ENCODE measurements at regions not wholly inside any gene's neighbourhood (a gene's known extent, or its start where the extent isn't known, plus 50 kb on each side); places are given as distances from the start of the nearest gene placed in this dataset.

DNA sequence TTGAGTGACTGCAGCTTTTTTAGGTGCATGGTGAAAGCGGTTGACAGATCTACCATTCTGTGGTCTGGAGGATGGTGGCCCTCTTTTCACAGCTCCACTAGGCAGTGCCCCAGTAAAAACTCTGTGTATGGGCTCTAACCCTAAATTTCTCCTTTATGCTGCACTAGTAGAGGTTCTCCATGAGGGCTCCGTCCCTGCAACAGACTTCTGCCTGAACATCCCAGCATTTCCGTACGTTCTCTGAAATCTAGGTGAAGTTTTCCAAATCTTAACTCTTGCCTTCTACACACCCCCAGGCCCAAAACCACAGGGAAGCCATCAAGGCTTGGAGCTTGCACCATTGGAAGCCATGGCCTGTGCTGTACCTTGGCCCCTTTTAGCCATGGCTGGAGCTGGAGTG is 1898.1 kb upstream of the NUDT12 start:
- Histone ChIP-seq H3K4me1 (no peaks in the 10 kb centered on the region), H3K27me3 (no peaks in the 10 kb centered on the region), H3K36me3 (no peaks in the 10 kb centered on the region), H3K27ac (no peak overlapping the region), H3K4me3 (no peak overlapping the region), H3K9me3 (no peaks in the 10 kb centered on the region)
- TF ChIP-seq, protein P1, sequence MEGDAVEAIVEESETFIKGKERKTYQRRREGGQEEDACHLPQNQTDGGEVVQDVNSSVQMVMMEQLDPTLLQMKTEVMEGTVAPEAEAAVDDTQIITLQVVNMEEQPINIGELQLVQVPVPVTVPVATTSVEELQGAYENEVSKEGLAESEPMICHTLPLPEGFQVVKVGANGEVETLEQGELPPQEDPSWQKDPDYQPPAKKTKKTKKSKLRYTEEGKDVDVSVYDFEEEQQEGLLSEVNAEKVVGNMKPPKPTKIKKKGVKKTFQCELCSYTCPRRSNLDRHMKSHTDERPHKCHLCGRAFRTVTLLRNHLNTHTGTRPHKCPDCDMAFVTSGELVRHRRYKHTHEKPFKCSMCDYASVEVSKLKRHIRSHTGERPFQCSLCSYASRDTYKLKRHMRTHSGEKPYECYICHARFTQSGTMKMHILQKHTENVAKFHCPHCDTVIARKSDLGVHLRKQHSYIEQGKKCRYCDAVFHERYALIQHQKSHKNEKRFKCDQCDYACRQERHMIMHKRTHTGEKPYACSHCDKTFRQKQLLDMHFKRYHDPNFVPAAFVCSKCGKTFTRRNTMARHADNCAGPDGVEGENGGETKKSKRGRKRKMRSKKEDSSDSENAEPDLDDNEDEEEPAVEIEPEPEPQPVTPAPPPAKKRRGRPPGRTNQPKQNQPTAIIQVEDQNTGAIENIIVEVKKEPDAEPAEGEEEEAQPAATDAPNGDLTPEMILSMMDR (IDR thresholded peaks at IDR 0.05), result no peak
- intact Hi-C loops (cut with DNase I), result no loop called here
- DNase-seq (no peak), ATAC-seq (no peak)

DNA sequence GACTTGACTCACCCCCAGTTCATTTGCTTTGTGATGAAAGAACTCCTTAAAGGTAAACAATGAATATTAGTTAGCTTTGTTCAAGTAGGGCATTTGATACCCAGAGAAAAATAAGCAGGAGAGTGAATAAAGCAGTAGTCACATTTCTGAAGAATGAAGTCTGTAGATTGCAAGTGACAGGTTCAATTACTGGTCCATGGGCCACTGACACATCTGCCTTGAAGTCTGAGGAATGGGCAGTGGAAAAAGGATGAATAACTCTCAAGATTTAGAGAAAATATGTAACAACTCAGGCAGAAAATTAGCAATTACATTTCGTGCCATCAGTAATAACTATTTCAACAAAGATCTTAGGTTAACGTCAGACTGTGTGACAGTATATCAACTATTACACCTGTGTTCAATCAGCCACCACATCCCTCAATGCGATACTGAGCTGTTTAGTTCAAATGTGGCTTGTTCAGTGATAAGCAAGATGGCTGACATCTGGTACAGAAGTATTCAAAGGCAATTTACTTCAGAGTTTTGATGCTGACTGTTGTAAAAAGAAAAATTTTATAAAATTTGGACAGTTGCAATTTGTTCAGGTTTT is 1890.7 kb upstream of the NUDT12 start:
- no peaks in the 10 kb centered on the region for H3K36me3 ChIP-seq
- DNase-seq (no peak), ATAC-seq (no peak)
- TF ChIP-seq, protein P1 (IDR thresholded peaks at IDR 0.05), result no peak
- no peaks in the 10 kb centered on the region for H3K4me1 ChIP-seq
- intact Hi-C loops (cut with DNase I), result no loop called here
- H3K27ac ChIP-seq, result no peak overlapping the region
- H3K27me3 ChIP-seq, result no peaks in the 10 kb centered on the region
- H3K4me3 ChIP-seq, result no peak overlapping the region
- H3K9me3 ChIP-seq, result no peaks in the 10 kb centered on the region

DNA sequence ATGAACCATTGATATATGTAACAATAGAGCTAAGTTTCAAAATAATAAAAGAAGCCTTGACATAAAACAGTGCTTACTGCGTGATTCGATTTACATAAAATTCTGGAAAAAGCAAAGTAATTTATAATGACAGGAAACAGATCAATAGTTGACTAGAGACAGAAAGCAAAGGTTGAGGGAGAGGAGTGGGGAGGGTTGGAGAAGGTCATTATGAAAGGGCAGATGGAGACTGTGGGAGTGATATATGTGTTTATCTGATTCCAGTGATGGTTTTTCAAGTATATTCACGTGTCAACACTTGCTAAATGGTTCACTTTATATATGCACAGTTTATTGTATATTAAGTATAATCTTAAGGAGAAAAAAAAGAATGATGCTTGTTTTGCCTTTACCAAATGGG is 1885.7 kb upstream of the NUDT12 start:
- Histone ChIP-seq H3K9me3 (no peaks in the 10 kb centered on the region), H3K4me1 (no peaks in the 10 kb centered on the region), H3K36me3 (no peaks in the 10 kb centered on the region), H3K27me3 (no peaks in the 10 kb centered on the region), H3K4me3 (no peak overlapping the region), H3K27ac (no peak overlapping the region)
- ATAC-seq (no peak), DNase-seq (no peak)
- TF ChIP-seq, protein P1 (IDR thresholded peaks at IDR 0.05), result no peak
- intact Hi-C loops (cut with DNase I), result no loop called here

DNA sequence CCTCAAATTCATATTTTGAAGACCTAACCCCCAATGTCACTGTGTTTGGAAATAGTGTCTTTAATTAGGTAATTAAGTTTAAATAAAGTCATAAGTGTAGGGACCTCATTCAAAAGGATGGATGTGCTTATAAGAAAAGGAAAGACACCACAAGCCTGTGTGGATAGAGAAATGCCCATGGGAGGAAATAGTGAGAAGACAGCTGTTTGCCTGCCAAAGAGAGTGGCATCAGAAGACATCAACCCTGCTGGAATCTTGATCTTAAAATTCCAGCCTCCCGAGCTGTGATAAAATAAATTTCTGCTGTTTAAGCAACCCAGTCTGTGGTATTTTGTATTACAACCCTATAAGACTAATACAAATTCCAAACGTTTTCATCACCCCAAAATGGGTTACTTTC is 1867.9 kb upstream of the NUDT12 start:
- Histone ChIP-seq H3K9me3 (no peaks in the 10 kb centered on the region), H3K4me1 (no peaks in the 10 kb centered on the region), H3K36me3 (no peaks in the 10 kb centered on the region), H3K27ac (no peak overlapping the region), H3K27me3 (no peaks in the 10 kb centered on the region), H3K4me3 (no peak overlapping the region)
- intact Hi-C loops (cut with DNase I), result no loop called here
- no peak for DNase-seq
- TF ChIP-seq, protein P1 (IDR thresholded peaks at IDR 0.05), result no peak
- ATAC-seq, result no peak

DNA sequence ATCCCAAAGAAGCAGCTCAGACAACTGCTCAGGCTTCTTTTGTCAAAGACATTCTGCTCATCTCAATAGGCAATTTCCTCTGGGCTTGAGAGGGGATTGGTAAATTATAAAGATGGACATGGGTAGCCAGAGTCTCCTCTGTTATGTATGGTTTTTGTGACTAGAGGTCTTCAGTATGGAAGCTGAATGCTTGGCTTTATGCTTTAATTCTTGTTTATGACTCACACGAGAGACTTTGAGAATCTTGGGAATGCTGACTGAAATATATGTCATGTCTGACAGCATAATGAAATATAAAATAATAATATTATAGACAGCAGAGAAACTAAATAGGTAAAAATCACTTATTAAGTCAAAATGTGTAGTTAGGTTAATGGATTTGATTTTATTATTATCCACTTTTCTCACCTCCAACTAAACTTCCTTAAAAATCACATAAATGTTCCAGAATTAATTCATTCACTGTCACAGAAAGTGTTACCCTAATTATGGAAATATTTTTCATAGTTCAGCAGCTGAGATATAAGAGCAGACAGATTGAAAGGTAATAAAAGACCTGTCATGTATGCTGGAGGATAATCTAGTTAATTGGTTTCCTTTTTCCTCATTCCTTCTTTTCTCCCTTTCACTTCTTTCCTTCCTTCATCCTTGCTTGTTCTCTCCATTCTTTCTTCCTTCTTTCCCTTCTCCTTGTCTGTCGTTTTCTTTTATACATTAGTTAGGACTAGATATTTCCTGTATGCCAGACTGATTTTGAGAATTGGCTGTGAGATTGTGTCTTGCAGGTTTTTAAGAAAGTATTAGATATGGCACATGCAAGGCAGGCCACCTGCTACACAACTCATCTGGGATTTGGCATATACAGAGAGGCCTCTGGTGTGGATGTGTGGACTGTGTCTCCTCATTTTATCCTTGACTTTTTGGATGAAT is 1866.1 kb upstream of the NUDT12 start:
- intact Hi-C loops (cut with DNase I), result no loop called here
- DNase-seq (no peak), ATAC-seq (no peak)
- no peaks in the 10 kb centered on the region for H3K36me3 ChIP-seq
- no peak overlapping the region for H3K4me3 ChIP-seq
- H3K9me3 ChIP-seq, result no peaks in the 10 kb centered on the region
- TF ChIP-seq, protein P1 (IDR thresholded peaks at IDR 0.05), result no peak
- no peaks in the 10 kb centered on the region for H3K4me1 ChIP-seq
- H3K27me3 ChIP-seq, result no peaks in the 10 kb centered on the region
- no peak overlapping the region for H3K27ac ChIP-seq
